Right lobe of liver (tissue), 4 donors: ENCODE measurements at regions not wholly inside any gene's neighbourhood (a gene's known extent, or its start where the extent isn't known, plus 50 kb on each side); places are given as distances from the start of the nearest gene placed in this dataset.

Source experiments
- CTCF ChIP-seq, 4 donors: fragments of 200-600 bp in 3 of 4; fragments of 450-650 bp in 1 of 4; IDR thresholded peaks; one replicate each; pipeline versions ENCODE4 v1.5.1 to v1.8.0; 2016 to 2022; ENCODE audit warnings: antibody characterized with exemption in 4 of 4, mild to moderate bottlenecking in 2 of 4
- POLR2A ChIP-seq: fragments of 450-650 bp; IDR thresholded peaks from one replicate; pipeline ENCODE4 v1.6.1; 2017; ENCODE audit warnings: antibody characterized with exemption, mild to moderate bottlenecking
- donor health status: DM: no; HTN: no; CAD: no.
- donor health status: DM: no; HTN: no; CAD: no.
- donor health status: DM: no; HTN: yes; CAD: no.

DNA sequence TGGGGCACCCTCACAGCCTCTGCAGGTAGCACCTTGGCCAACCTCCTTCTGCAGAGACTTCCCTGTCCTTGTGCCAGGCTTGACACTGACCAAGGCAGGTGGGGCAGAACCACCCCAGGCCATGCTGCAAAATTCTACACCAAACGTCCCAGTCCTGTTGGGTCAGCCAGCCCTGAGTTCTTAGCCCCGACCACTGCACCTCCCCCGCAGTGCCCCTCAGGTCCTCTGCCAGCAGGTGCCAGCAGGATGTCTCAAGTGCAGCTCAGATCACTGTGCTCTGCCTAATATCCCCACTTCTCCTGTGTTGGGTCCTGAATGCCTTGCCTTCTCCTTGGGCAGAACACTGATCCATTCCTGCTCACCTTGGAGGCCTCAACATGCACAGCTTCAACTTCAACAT is 999.7 kb downstream of the TBC1D22A start:
- TF ChIP-seq CTCF (IDR thresholded peaks at IDR 0.05) = no peak
- no peak for TF ChIP-seq POLR2A
